ENCODE measurements at regions not wholly inside any gene's neighbourhood (a gene's known extent, or its start where the extent isn't known, plus 50 kb on each side); places are given as distances from the start of the nearest gene placed in this dataset.

GRCh38 chrX:10906866-10907265 is 204.3 kb upstream of the HCCS start:
- H3K27ac ChIP-seq (ENCODE audit: low read length): no peak overlapping the region
- no peak for DNase-seq
- H3F3A ChIP-seq (ENCODE audit: insufficient read depth, low read length): no peaks in the 10 kb centered on the region
- H3K4me3 ChIP-seq (ENCODE audit: low read length): no peak overlapping the region
- TF ChIP-seq EZH2 (optimal IDR thresholded peaks at IDR 0.05; ENCODE audit: low read depth, low read length) (no peak), EZH2phosphoT487 (IDR thresholded peaks at IDR 0.05; ENCODE audit: low read length) (no peak), CTCF (IDR thresholded peaks at IDR 0.05; ENCODE audit: low read length) (no peak)
- no peak overlapping the region for H3K4me2 ChIP-seq (ENCODE audit: low read depth, low read length)
- H3K4me1 ChIP-seq (ENCODE audit: low read length): 0 out of 2 replicates have a peak, but pooled peaks cover 5% of the 10 kb centered on the region
- H2AFZ ChIP-seq (ENCODE audit: low read length): no peak overlapping the region
- no peaks in the 10 kb centered on the region for H3K9me2 ChIP-seq (replicated peaks; ENCODE audit: insufficient read depth, low read length)
- no peaks in the 10 kb centered on the region for H4K20me1 ChIP-seq (ENCODE audit: insufficient read depth, low read length)
- H3K79me2 ChIP-seq (ENCODE audit: low read length): no peaks in the 10 kb centered on the region
- no peak overlapping the region for H3K9ac ChIP-seq (ENCODE audit: low read length)
- H3K36me3 ChIP-seq (replicated peaks; ENCODE audit: insufficient read depth, low read length): no peaks in the 10 kb centered on the region
- H3K9me3 ChIP-seq (replicated peaks; ENCODE audit: insufficient read depth, low read length): no peaks in the 10 kb centered on the region
- H3K27me3 ChIP-seq (replicated peaks; ENCODE audit: insufficient read depth, low read length): no peaks in the 10 kb centered on the region

GRCh38 chrX:10922159-10922558 is 189.0 kb upstream of the HCCS start:
- Histone ChIP-seq H3K27me3 (replicated peaks; ENCODE audit: insufficient read depth, low read length) (no peaks in the 10 kb centered on the region), H3K27ac (ENCODE audit: low read length) (no peak overlapping the region), H3K36me3 (replicated peaks; ENCODE audit: insufficient read depth, low read length) (no peaks in the 10 kb centered on the region), H2AFZ (ENCODE audit: low read length) (no peak overlapping the region), H3F3A (ENCODE audit: insufficient read depth, low read length) (no peaks in the 10 kb centered on the region), H3K4me1 (ENCODE audit: low read length) (no peaks in the 10 kb centered on the region), H3K79me2 (ENCODE audit: low read length) (no peaks in the 10 kb centered on the region), H3K9me2 (replicated peaks; ENCODE audit: insufficient read depth, low read length) (no peaks in the 10 kb centered on the region), H4K20me1 (ENCODE audit: insufficient read depth, low read length) (no peaks in the 10 kb centered on the region), H3K4me2 (ENCODE audit: low read depth, low read length) (no peak overlapping the region), H3K4me3 (ENCODE audit: low read length) (no peak overlapping the region), H3K9ac (ENCODE audit: low read length) (no peak overlapping the region), H3K9me3 (replicated peaks; ENCODE audit: insufficient read depth, low read length) (no peaks in the 10 kb centered on the region)
- DNase-seq: no peak
- no peak for TF ChIP-seq EZH2 (optimal IDR thresholded peaks at IDR 0.05; ENCODE audit: low read depth, low read length)
- TF ChIP-seq EZH2phosphoT487 (IDR thresholded peaks at IDR 0.05; ENCODE audit: low read length): no peak
- no peak for TF ChIP-seq CTCF (IDR thresholded peaks at IDR 0.05; ENCODE audit: low read length)

- no peaks in the 10 kb centered on the region for H3K27me3 ChIP-seq (replicated peaks; ENCODE audit: insufficient read depth, low read length)
- H2AFZ ChIP-seq (ENCODE audit: low read length): no peak overlapping the region
- no peak overlapping the region for H3K4me3 ChIP-seq (ENCODE audit: low read length)
- no peaks in the 10 kb centered on the region for H3K79me2 ChIP-seq (ENCODE audit: low read length)
- TF ChIP-seq EZH2phosphoT487 (IDR thresholded peaks at IDR 0.05; ENCODE audit: low read length) (no peak), CTCF (IDR thresholded peaks at IDR 0.05; ENCODE audit: low read length) (no peak), EZH2 (optimal IDR thresholded peaks at IDR 0.05; ENCODE audit: low read depth, low read length) (no peak)
- H3K9me2 ChIP-seq (replicated peaks; ENCODE audit: insufficient read depth, low read length): no peaks in the 10 kb centered on the region
- no peaks in the 10 kb centered on the region for H3K4me1 ChIP-seq (ENCODE audit: low read length)
- H3F3A ChIP-seq (ENCODE audit: insufficient read depth, low read length): no peaks in the 10 kb centered on the region
- H3K4me2 ChIP-seq (ENCODE audit: low read depth, low read length): no peak overlapping the region
- H4K20me1 ChIP-seq (ENCODE audit: insufficient read depth, low read length): no peaks in the 10 kb centered on the region
- no peak overlapping the region for H3K9ac ChIP-seq (ENCODE audit: low read length)
- no peak for DNase-seq
- H3K9me3 ChIP-seq (replicated peaks; ENCODE audit: insufficient read depth, low read length): no peaks in the 10 kb centered on the region
- H3K36me3 ChIP-seq (replicated peaks; ENCODE audit: insufficient read depth, low read length): no peaks in the 10 kb centered on the region
- no peak overlapping the region for H3K27ac ChIP-seq (ENCODE audit: low read length)
Measured at GRCh38 chrX:10922835-10923234, 188.3 kb upstream of the HCCS start.
